ENCODE measurements at regions not wholly inside any gene's neighbourhood (a gene's known extent, or its start where the extent isn't known, plus 50 kb on each side); places are given as distances from the start of the nearest gene placed in this dataset.

DNA sequence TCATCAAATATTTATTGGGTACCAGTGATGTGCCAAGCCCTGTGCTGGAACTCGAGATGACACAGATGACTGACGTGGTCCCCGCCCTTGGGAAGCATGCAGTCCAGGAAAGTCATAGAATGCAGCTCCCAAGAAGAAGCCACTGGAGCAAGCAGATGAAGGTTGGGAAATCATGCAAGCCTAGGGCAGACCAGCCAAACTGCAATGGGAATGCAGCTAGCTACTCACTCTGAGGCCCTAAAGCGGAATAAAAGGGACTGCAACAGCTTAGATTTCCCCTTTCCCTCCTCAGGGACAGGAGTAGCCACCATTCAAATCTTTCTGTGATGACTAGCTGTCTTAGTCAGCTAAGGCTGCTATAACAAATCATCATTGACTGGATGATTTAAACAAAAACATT is 152.2 kb downstream of the MAFB start:
- DNase-seq = no peak

DNA sequence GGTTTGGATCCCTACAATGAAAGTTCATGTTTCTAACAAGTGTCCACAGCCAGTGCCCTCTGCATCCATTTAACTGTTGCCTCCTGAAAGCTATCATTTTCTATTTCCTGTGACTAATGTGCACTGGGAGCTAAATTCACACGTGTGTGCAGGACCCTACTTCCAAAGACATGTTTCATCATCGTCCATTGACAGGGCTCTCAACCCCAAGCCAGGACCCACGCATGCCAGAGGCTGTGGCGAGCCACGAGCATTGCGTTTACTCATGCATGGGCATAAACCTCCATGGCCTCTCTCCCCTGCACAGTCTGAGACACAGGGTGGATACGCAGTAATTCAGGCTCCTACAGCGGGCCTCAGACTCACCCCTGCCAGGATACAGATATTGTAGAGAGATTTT is 153.2 kb downstream of the MAFB start:
- DNase-seq = no peak

DNA sequence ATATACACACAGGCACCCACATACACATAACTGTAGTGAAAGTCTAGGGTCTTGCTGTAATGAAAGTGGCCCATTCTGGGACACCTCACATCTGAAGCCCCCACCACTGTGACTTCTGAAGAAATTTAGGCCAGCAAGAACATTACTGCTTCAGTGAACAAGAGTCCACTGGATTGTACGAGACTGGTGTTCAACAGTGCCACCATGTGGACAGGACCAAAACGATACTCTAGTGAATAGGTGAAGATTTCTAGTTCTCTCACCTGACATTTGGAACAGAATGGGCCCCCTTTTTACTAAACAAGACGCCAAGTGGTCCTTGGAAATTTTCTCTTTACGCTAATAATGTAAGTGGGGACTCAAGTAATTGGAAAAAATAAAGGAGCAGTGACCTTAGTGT is 156.9 kb downstream of the MAFB start:
- DNase-seq = no peak

DNA sequence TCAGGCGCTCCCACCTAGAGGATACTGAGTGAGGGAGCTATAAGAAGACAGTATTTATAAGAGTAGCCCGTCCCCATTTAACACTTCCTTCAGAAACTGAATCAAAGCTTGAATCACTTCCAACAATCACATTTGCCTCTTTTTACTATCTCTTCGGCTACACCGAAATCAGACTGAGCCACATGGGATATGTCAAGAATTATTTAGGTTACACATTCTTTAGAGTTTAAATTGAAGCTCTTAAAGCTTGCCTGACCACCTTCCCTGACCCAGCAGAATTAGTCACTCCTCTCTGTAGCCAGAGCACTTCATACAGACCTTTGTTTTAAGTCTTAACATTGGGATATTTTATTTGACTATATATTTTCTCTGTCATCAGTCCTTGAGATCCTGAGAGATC is 163.7 kb downstream of the MAFB start:
- DNase-seq = no peak

DNA sequence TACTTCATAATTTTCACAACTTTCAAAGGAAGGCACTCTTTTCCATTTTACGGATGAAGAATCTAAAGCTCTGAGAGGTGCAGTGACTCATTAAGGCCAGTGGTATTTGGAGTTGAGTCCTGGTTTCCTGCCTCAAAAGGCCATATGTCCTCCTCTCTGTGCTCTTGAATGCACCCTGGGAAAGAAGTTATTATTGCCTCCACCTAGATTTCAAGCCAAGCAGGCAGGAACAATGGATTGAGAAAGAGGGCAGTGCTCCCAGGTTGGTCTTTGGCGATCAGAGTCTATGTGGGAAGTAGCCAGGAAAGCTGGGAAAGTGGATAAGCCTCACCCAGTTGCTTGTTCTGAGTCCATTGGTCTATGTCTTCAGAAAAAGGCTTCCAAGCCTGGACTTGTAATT is 165.0 kb downstream of the MAFB start:
- no peak for DNase-seq

DNA sequence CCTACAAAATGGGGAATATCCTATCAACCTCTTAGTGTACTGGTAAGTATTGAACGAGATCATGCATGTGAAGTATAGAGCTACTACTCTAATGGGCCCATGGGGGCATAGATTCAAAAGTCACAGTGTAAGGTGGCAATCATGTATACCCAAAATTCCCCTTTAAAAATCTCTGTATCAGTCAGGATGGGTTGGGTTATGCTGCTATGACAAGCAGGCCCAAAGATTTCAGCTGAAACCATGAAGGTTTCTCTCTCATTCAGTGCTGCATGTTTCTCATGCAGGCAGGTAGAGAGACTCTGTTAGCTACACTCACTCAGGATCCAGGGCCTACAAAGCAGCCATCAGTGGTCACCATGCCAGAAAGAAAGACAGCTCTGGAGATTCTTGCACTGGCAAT is 166.6 kb downstream of the MAFB start:
- no peak for DNase-seq

DNA sequence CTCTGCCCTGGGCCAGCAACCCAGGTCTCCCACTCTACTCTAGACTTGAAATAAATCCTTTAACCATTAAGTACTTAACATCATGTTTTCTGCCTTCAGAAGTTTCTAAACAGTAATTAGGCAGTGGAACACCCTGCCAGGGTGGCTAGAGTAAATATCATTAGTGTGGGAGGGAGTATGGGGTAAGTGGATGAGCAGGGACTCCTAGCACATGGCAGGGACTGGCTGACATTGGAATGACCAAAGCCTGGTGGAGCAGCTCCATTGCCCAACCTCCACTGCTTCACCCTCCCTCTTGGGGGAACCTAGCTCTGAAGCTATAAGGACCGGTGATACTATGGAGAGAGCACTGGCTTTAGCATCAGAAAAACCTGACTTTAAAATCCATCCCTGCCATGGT is 167.1 kb downstream of the MAFB start:
- no peak for DNase-seq

DNA sequence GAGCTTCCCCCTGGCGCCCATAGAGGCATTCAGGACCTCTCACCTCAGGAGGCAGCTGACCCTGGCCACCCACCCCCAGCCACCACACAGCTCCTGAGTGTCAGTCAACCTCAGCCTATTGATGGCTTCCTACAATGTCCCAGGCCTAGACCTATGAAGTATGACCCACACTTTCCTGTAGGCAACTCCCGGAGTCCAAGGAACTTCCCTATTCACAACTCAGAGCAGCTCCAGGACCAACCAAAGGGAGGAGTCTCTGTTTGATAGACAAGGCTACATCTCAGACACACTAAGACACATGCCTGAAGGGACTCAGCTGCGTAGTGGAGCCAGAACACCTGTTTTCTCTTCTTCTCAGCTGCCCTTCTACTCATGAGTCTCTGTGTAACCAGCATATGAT is 169.1 kb downstream of the MAFB start:
- DNase-seq = no peak

DNA sequence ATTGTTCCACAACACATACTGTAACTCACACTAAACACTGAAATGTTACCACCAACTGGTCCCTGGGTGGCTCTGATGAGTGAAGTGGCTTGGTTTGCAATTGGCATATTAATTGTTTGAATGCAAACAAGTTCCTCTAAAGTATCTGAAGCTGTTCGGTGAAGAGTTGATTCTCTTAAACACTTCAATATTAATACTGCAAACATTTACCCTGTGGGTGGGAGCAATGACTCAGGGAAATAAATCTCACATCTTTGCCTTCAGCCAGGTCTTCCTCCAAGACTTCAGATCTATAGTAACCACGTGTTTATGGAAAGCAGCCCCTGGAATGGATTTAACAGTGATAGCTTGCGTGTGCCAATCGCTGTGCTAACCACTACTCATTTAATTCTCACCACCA is 176.0 kb downstream of the MAFB start:
- no peak for DNase-seq

DNA sequence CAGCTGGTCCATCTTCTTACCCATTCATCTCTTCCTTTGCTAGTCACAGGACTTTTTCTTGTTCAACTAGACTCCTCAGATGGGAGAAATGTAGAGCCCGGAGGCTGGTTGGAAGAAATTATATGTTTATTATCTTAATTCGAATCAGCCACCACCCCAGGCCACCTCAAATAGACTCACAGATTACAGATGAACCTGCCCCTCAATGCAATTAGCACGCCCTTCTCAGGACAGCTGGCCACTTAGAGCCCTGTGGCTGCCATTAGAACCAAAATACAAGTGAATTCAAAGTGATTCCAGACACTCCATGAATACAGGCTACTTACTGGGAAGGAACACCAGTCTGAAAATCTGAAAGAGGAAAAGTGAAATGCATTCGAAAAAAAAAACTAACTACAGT is 176.4 kb downstream of the MAFB start:
- DNase-seq = no peak

DNA sequence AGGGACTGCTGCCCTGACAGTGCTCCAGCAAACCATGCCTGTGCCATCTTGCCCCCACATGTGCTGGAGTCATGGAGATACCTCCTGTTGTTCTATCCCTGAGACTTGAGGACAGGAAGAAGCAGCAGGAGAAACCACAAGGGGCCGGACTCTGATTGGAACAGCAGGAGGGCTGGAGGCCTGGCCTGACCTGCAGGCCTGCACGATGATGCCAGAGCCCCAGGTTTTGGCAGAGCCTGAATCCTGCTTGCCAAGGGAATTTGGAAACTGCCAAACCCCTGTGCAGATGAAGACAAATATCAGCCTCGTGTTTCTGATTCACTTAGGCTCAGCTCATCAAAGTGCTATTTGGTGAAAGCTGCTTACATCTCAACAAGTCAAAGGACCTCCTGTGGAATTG is 177.6 kb downstream of the MAFB start:
- no peak for DNase-seq

DNA sequence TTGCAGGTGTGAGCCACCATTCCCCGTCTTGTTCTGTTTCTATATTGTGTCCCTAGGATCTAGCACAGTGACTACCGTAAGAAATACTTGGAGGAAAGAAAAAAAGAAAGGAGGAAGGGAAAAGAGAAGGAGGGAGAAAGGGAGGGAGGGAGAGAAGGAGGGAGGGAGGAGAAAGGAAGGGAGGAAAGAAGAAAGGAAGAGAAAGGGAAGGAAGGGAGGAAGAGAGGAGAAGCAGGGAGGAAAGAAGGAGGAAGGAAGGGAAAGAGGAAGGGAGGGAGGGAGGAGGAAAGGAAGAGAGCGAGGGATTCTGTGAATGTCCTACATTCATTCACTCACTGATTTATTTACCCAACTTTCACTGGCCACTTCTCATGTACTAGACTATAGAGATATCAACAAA is 178.4 kb downstream of the MAFB start:
- DNase-seq = no peak

DNA sequence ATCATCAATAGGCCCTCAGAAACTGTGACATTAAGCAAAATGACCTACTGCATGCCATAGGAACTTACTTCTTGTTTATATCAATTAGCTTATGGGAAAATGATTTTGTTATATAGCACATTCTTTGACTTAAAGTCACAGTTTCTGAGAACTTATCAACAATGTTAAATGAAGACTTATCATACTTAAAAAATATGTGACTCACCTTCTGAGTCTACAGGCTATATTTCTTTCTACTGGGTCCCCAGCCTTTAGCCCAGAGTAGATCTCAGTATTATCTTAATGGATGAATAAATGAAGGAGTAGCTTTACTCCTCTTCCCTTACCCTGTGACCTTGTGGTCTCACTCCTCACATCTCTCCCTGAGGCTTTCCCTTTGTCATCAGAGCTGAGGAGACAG is 180.2 kb downstream of the MAFB start:
- no peak for DNase-seq

DNA sequence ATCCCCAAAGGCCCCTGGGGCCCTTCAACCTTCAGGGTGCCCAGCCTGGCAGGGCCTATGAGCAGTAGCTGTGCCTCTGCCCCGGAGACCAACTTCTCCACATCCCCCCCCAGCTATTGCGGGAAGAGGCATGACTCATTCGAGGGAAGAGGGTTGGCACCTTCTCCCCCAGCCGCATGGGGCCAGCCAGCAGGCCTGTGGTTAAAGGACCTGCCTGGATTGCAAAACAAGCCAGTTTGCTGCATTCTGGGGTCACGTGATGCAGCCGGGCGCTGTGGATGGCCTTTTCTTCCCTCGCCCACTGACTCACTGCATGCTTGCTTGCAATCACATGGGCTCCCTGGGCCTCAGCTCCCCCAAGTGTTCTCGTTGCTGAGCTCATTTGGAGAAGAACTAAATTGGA is 182.5 kb downstream of the MAFB start:
- DNase-seq = peak; percentile 92

DNA sequence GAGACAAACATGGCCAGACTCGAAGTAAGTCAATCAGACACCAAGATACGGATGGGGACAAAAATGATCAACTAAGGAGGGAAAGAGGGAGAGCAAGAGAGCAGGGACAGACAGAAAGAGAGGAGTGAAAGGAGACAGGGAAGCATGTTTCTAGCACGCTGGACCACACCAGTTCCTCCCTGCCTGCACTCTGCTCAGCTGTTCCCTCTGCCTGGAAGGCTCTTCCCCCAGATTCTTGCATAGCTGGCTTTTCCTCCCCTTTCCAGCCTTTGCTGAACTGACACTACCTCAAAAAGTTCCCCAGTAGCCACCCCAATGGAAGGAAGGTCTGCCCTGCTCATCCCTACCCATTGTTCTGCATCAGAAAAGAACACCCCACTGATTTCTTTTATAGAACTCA is 185.9 kb downstream of the MAFB start:
- no peak for DNase-seq

DNA sequence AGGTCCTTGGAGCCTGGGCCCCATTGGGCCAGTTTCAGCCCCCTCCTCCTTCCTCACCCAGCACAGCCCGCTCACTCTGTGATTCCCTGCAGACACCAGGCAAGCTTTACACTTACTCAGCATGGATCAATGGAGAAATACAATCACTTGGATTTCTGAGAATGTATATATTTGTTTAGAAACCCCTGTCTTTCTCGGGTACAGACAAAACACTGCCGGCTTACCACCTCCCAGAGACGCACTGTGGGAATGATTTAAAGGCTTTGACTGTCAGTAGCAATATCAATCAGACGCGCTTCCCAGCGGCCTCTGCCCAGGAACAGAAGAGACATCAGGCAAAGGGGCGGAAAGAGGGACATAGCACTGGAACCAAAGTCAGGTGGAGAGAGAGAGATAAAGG is 186.5 kb downstream of the MAFB start:
- no peak for DNase-seq

DNA sequence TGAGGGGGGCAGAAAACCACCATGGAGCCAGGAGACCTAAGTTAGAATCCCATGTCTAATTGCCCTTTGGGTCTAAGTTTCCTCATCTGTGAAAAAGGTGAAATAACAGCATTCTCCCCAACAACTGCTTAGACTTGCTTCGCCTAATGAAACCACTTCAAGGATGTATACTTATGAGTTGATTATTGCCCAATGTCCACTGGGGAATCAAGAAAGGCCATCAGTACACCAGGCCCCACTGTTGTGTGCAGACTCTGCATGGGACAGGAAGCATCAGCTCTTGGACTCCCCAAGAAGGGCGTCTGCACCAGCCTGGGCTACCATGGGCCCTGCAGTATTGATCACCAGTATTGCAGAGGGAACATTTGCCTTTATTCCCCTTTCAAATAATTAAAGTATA is 189.6 kb downstream of the MAFB start:
- DNase-seq = no peak

DNA sequence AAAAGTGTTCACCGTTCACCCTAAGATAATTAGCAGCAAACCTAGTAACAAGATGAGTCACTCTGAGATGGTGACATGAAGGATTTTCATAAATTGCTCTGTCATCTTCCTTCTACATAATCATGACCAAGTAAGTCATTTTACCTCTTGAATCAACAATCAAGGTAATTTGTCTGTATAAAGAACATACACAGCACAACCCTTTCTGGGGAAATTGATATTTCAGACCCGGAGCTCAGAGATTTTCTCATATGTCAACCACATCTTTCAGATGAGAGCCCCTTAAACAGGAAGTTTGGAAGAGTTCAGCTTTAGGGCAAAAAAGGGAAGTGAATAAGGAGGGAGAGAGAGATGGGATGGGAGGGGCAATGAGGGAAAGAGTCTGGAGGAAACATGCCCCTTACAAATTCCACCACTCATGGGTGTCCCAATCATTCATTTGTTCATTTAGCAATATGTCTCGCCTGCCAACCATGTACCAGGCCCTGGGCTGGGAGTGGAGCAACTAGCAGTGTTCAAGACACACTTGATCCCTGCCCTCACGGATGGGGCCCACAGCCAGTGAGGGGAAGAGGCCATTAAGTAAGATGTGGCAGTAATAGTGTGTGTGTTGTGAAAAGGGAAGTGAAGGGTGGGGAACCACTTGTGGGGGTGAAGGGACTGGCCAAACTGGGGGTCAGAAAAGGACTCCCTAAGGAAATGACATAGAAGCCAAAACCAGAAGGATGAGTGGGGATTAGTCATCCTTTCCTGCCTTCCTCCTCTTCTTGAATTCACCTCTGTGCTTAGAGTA is 190.9 kb downstream of the MAFB start:
- DNase-seq = peak; percentile 79

DNA sequence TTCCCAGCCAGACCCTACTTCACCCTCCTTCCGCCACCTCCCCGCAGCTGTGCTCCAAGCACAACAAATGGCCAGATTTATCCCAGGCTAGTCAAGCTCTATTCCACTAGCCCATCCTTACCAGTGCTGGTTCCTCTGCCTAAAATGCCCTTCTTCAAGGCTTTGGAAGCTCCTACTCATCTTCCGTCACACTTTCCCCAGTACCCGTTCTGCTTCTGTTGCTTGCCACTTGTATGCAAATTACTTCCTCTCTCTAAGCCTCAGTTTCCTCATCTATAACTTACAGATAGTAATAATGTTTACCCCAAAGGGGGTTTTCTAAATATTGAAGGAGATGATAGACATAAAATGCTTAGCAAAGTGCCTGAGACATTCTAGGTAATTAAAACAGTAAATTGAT is 193.1 kb downstream of the MAFB start:
- no peak for DNase-seq

DNA sequence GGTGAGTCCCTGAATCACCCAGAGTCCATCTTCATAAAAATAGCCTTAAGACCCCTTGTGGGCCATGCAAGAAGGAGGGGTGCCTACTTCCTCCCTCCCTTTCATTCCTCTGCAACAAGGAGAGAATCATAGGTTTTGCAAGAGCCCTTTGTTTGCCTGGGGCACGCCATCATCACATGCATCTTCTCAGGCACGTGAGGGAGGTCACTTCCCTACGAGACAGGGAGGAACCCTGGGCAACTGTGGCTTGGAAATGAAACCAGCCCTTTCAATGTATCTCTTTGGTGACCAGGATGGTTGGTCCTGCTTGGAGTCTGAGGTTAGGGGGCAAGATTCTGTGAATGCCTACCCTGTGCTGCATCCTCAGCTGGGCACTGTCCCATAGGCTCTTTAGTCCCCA is 194.8 kb downstream of the MAFB start:
- peak; percentile 73 for DNase-seq

DNA sequence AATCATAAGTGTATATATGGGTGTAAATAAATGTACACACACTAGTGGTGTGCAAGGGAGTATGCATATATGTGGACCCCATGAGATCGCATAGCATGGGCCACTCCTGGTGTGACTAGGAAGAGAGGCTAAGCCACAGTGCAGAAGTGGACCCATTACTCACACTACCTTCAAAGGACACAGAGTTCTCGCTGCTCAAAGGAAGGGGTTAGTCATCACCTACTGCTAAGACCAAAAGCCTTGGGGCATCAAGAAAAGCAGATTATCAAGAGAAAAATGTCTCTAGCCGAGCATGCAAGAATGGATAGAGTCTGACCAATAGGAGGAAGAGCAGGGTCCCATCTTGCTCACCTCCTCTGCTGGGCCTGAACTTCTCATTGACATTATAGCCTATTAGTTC is 195.5 kb downstream of the MAFB start:
- DNase-seq = peak; percentile 48

DNA sequence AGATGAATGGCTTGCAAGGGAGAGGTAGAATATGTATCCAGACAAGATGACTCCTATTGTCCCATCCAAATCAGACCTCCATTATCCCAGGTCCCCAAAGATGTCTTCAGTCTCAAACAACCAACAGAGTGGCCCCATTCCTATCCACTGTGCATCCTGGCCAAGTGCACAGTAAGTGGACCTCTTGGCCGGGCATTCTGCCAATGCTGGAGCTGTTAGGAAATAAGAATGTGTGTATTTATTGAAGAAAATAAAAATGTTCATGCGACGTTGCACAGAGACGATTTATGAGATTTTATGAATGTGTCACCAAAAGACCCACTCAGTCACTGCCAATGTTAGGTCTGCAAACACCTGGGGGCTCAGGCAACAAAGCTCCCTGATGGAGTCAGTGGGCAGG is 196.0 kb downstream of the MAFB start:
- DNase-seq = no peak

DNA sequence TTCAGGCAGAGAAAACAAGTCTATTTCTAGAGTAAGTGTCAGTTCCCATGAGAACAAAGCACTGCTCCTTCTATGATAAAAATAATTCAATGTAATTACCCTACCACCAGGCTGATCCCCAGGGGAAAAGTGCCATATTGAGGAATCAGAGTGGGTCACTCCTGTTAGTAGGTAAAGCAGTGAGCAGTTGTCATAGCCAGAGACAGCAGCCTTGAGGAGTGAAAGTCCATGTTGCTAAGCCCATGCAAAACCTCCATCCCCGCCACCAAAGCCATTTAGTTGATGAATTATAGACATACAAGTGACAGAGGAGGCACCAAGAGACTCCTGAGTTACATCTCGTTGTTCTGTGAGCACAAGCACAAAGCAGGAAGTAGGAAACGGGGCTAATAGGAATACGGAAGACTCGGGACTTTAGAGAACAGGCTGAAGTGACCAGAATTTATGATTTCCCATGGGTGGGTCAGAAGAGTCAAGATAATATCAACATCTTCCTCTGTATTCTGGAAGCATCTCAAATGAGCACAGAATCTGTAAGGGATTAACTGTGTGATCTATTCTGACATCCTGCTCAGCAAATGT is 197.9 kb downstream of the MAFB start:
- DNase-seq = no peak

DNA sequence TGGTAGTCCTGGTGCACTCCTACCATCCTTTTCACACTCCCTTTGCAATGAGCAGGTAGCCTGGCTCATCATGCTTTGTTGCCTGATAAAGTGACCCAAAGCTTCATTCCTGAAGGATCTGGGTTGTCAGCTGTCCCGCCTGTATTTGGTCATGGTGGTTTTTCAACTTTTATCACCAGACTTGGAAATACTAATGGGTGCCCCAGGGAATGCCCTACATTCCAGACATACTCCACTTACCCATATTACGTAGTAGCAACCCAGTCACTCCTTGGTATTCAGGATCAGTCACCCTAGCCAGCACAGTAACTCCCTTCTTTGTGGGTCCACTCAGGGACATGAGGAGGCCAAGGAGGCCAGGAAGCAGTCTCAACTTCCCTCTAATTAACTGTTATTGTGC is 199.2 kb downstream of the MAFB start:
- DNase-seq = no peak

DNA sequence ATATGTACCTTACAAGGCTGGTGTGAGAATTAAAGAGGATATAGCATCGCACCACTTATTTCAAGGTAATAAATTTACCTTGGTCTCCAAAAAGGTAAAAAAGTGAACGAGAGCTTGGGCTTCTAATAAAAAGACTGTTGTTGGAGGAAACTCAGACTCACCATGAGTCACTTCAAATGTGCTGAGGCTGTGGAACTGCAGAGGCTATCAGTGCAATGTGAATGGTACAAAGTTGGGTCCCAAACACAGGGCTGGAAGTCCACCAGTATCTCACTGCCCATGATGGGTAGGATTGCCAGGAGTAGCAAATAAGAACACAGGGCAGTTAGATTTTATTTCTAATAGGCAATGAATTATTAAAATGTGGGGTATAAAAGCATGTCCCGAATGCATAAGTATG is 200.6 kb downstream of the MAFB start:
- DNase-seq = no peak

Measured in CD4-positive, alpha-beta T cell treated with Interleukin-15 for 1 hour (primary cell).